ENCODE measurements at regions not wholly inside any gene's neighbourhood (a gene's known extent, or its start where the extent isn't known, plus 50 kb on each side); places are given as distances from the start of the nearest gene placed in this dataset.
A peak's percentile ranks its signal among the peaks of the same experiment; 100 is the strongest.

GRCh38 chr3:46085421-46086082 lies 58.3 kb upstream of the XCR1 start:
- TF ChIP-seq ZFX (IDR thresholded peaks at IDR 0.05): no peak
- TF ChIP-seq CTCF (conservative IDR thresholded peaks at IDR 0.05): no peak
- H3K27ac ChIP-seq: no peak overlapping the region

- TF ChIP-seq ZFX (IDR thresholded peaks at IDR 0.05): no peak
- TF ChIP-seq CTCF (conservative IDR thresholded peaks at IDR 0.05): no peak
- H3K27ac ChIP-seq: no peak overlapping the region
Measured at GRCh38 chr3:46083956-46084355, 56.7 kb upstream of the XCR1 start.

- TF ChIP-seq ZFX (IDR thresholded peaks at IDR 0.05): no peak
- TF ChIP-seq CTCF (conservative IDR thresholded peaks at IDR 0.05): no peak
Measured at GRCh38 chr3:46082849-46083248, 55.6 kb upstream of the XCR1 start.

GRCh38 chr3:46082021-46082420 lies 54.7 kb upstream of the XCR1 start:
- TF ChIP-seq CTCF (conservative IDR thresholded peaks at IDR 0.05): no peak
- TF ChIP-seq ZFX (IDR thresholded peaks at IDR 0.05): no peak
- H3K27ac ChIP-seq: no peak overlapping the region

More at GRCh38 chr3:46082849-46083248, 55.6 kb upstream of the XCR1 start:
- H3K27ac ChIP-seq: no peak overlapping the region

- TF ChIP-seq ZFX (IDR thresholded peaks at IDR 0.05) (no peak), CTCF (conservative IDR thresholded peaks at IDR 0.05) (no peak)
- no peak overlapping the region for H3K27ac ChIP-seq
Measured at GRCh38 chr3:46080969-46081345, 53.7 kb upstream of the XCR1 start.

- no peak overlapping the region for H3K27ac ChIP-seq
- no peak for TF ChIP-seq ZFX (IDR thresholded peaks at IDR 0.05)
- no peak for TF ChIP-seq CTCF (conservative IDR thresholded peaks at IDR 0.05)
Measured at GRCh38 chr3:46080124-46080968, 53.1 kb upstream of the XCR1 start.

- H3K27ac ChIP-seq: no peak overlapping the region
- peak; percentile 96 for TF ChIP-seq CTCF (conservative IDR thresholded peaks at IDR 0.05)
- TF ChIP-seq ZFX (IDR thresholded peaks at IDR 0.05): no peak
Measured at GRCh38 chr3:46078712-46079400, 51.6 kb upstream of the XCR1 start.
